Fibroblast of lung (primary cell): ENCODE measurements at regions not wholly inside any gene's neighbourhood (a gene's known extent, or its start where the extent isn't known, plus 50 kb on each side); places are given as distances from the start of the nearest gene placed in this dataset.

ENCODE experiments used
- EZH2 ChIP-seq: IDR thresholded peaks from 2 replicates; pipeline ENCODE4 v1.5.1; 2012; ENCODE audit warnings: low read length, control low read depth, mild to moderate bottlenecking; ENCODE audit errors: missing control alignments
- TF ChIP-seq, protein P1 (sequence below), 2 donors: IDR thresholded peaks in 1 of 2; conservative IDR thresholded peaks in 1 of 2; 1 replicate in 1 of 2; 2 replicates in 1 of 2; pipeline ENCODE4 v1.5.1; 2011 to 2012; ENCODE audit warnings: low read length in 2 of 2, control low read depth in 1 of 2, inconsistent platforms in 1 of 2, low read depth in 1 of 2, mild to moderate bottlenecking in 1 of 2

DNA sequence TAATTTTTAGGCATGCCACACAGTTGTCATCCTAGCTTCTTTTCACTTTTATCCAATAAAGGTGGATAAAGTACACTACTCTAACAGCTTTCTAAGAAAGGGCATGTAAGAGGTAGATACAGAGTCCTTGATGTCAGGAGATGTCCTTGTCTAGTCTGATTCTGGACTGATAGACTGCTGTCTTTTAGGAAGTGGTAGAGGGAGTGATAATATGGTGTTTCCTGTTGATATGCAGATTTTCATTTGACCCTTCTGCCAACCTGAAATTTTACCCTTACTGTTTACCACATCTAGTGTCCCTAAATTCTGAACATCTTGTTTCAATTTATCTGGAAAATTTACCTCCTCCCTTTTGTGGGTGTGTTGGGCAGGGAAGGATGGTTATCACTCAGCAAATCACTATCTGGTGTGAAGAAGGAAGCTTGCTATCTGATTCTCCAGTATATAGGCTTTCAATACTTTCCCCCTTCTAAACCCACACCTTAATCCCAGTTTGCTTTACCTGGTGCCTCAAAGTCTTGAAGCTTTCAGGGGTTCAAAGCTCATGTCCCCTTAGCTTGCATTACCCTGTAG, 354.9 kb upstream of the SNX7 start:
- no peak for TF ChIP-seq EZH2
- TF ChIP-seq, protein P1, sequence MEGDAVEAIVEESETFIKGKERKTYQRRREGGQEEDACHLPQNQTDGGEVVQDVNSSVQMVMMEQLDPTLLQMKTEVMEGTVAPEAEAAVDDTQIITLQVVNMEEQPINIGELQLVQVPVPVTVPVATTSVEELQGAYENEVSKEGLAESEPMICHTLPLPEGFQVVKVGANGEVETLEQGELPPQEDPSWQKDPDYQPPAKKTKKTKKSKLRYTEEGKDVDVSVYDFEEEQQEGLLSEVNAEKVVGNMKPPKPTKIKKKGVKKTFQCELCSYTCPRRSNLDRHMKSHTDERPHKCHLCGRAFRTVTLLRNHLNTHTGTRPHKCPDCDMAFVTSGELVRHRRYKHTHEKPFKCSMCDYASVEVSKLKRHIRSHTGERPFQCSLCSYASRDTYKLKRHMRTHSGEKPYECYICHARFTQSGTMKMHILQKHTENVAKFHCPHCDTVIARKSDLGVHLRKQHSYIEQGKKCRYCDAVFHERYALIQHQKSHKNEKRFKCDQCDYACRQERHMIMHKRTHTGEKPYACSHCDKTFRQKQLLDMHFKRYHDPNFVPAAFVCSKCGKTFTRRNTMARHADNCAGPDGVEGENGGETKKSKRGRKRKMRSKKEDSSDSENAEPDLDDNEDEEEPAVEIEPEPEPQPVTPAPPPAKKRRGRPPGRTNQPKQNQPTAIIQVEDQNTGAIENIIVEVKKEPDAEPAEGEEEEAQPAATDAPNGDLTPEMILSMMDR (conservative IDR thresholded peaks at IDR 0.05 in 1 of 2, IDR thresholded peaks at IDR 0.05 in 1 of 2; ENCODE audit: low read depth in 1 of 2, low read length in 2 of 2) = no peak
